ENCODE measurements at regions not wholly inside any gene's neighbourhood (a gene's known extent, or its start where the extent isn't known, plus 50 kb on each side); places are given as distances from the start of the nearest gene placed in this dataset.
A peak's percentile ranks its signal among the peaks of the same experiment; 100 is the strongest.

DNA sequence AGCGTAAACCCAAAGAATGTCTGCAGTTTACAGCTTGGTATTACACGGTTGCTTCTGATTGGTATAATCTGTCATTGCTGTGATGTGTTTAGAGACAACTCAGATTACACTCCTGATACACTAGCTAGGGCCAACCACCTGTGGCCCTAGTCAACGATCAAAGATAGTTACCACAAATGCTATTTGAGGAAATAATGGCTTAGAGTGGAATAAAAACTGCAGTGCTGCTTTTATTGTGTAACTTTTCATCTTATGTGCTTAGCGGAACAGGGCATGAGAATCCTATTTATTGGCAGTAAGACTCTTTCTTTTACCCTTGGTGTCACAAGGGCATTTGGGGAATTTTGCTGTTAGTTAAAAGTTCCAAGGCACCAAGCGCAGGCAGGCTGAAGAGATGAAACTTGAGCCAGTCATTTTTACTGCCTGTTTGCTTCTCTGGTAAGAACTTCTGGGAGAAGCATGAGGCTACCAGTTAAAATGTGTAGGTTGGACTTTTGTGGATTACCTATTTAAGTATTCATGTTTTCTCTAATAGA is 363.3 kb downstream of the KCNRG start:
- H3K36me3 Mint-ChIP-seq (ENCODE audit: low read depth), result peaks cover 9% of the 10 kb centered on the region
- H3K4me1 Mint-ChIP-seq, result peaks cover 9% of the 10 kb centered on the region
- peaks cover 11% of the 10 kb centered on the region for H3K27me3 Mint-ChIP-seq
- peaks cover 19% of the 10 kb centered on the region for H3K9me3 Mint-ChIP-seq (ENCODE audit: low read depth)
- no peak overlapping the region for H3K4me3 Mint-ChIP-seq
- intact Hi-C loops (cut with DNase I, micrococcal nuclease), result no loop called here
- no peak for DNase-seq
- ChIA-PET POLR2A (no interaction called here), CTCF (no interaction called here)
- ATAC-seq, result no peak
- no peak overlapping the region for H3K27ac Mint-ChIP-seq

DNA sequence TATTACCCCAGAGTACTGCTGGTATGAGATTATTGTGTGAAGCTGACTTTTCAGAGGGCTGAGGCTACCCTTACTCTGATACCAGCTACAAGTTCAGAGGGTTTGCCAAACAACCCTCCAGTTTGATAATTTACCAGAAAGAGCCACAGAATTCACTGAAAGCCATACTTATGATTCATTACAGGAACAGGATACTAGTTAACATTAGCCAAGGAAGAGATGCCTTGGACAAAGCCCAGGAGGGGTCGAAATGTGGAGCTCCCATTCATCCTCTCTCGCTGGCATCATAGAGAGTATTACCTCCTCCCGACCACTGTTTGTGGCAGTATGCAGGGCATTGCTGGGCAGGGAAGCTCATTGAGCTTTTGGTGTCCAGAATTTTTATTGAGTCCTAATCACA is 364.3 kb downstream of the KCNRG start:
- Mint-ChIP-seq H3K4me1 (peaks cover 9% of the 10 kb centered on the region), H3K36me3 (ENCODE audit: low read depth) (peaks cover 9% of the 10 kb centered on the region), H3K4me3 (no peak overlapping the region), H3K27me3 (peaks cover 11% of the 10 kb centered on the region), H3K27ac (no peak overlapping the region), H3K9me3 (ENCODE audit: low read depth) (peaks cover 19% of the 10 kb centered on the region)
- intact Hi-C loops (cut with DNase I, micrococcal nuclease), result no loop called here
- ChIA-PET CTCF (no interaction called here), POLR2A (no interaction called here)
- no peak for ATAC-seq
- no peak for DNase-seq

DNA sequence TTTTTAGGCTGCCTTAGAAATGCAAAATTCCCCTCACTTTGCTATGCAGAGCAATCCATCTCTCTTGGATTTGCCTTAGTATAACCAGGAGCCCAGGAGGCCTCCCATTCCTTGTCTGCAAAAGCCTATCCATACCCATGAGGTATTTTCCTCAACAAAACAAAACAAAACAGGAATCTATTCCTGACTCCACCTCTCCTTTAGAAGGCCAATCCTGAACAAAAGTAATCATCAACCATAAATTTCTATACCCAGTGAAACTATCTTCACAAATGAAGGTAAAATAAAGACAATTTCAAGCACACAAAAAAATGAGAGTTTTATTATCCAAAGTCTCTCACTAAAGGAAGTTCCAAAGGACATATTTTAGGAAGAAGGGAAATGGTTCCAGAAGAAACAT is 365.7 kb downstream of the KCNRG start:
- POLR2A ChIA-PET, result no interaction called here
- intact Hi-C loops (cut with DNase I, micrococcal nuclease), result no loop called here
- Mint-ChIP-seq H3K27ac (no peak overlapping the region), H3K27me3 (peaks cover 8% of the 10 kb centered on the region), H3K9me3 (ENCODE audit: low read depth) (peaks cover 19% of the 10 kb centered on the region), H3K36me3 (ENCODE audit: low read depth) (peaks cover 9% of the 10 kb centered on the region), H3K4me1 (peaks cover 7% of the 10 kb centered on the region), H3K4me3 (no peak overlapping the region)
- ATAC-seq (no peak), DNase-seq (no peak)
- CTCF ChIA-PET, result no interaction called here

DNA sequence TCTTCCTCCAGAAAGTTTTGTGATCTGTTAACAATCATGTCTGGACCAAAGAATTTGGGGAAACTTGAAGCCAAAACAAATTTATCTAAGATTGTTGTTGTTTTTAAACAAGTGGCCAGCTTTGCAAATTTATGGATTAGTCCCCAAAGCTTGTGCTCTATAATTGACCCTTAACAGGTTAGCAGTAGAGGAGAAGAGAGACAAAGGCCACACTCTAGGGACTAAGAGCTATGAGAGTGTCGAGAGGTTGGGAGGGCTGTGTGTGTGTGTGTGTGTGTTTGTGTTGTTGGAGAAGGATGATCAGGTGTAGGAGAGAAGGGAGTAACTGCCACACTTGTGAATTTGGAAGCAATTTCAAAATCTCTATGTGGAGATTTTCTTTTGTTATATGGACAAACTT is 367.3 kb downstream of the KCNRG start:
- ChIA-PET CTCF (no interaction called here), POLR2A (no interaction called here)
- peaks cover 5% of the 10 kb centered on the region for H3K4me1 Mint-ChIP-seq
- no peak for DNase-seq
- ATAC-seq, result no peak
- H3K36me3 Mint-ChIP-seq (ENCODE audit: low read depth), result peaks cover 9% of the 10 kb centered on the region
- peaks cover 19% of the 10 kb centered on the region for H3K9me3 Mint-ChIP-seq (ENCODE audit: low read depth)
- peaks cover 7% of the 10 kb centered on the region for H3K27me3 Mint-ChIP-seq
- intact Hi-C loops (cut with DNase I, micrococcal nuclease), result no loop called here
- no peak overlapping the region for H3K27ac Mint-ChIP-seq
- no peak overlapping the region for H3K4me3 Mint-ChIP-seq

DNA sequence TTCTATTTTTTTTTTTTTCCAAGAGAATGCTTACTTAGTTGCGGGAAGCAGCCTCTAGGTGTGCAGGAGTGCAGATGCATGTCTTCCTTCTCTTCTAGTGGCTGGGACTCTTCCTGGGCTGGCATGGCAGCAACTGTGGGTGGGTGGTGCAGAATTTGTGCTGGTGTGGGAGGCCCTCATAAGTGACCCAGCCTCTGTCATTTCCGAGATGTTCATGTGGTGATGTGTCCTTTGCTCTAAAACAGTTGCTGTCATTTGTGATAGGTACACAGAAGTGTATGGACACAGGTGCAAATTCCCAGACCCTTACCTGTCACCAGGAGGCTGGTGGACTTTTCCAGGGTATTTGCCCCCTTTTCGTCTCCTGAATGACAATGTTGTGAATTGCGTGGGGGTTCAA is 367.7 kb downstream of the KCNRG start:
- no peak for DNase-seq
- ChIA-PET CTCF (no interaction called here), POLR2A (no interaction called here)
- Mint-ChIP-seq H3K27me3 (peaks cover 7% of the 10 kb centered on the region), H3K27ac (no peak overlapping the region), H3K36me3 (ENCODE audit: low read depth) (peaks cover 9% of the 10 kb centered on the region), H3K4me1 (peaks cover 5% of the 10 kb centered on the region), H3K4me3 (no peak overlapping the region), H3K9me3 (ENCODE audit: low read depth) (peaks cover 19% of the 10 kb centered on the region)
- intact Hi-C loops (cut with DNase I, micrococcal nuclease), result no loop called here
- no peak for ATAC-seq

DNA sequence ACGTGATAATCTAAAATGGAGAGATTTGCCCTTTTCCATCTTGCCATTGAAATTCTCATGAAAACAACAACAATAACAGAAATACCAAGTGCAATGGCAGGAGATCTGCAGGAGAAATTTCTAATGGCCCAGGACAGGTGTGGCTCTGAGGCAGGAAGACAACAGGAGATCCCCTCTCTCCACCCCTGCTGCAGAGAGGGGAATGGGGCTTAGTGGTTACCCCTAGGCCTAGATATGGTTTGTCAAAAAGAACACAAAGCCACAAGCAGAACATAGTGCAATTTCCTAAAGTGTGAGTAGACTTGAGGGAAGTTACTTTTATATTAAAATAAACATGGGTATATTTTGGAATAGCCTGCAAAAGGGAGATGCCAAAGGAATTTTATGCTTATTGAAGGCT is 369.5 kb downstream of the KCNRG start:
- no peak for ATAC-seq
- Mint-ChIP-seq H3K27ac (no peak overlapping the region), H3K36me3 (ENCODE audit: low read depth) (peaks cover 9% of the 10 kb centered on the region), H3K4me1 (no peaks in the 10 kb centered on the region), H3K4me3 (no peak overlapping the region), H3K27me3 (peaks cover 7% of the 10 kb centered on the region), H3K9me3 (ENCODE audit: low read depth) (peaks cover 19% of the 10 kb centered on the region)
- CTCF ChIA-PET, result no interaction called here
- no peak for DNase-seq
- intact Hi-C loops (cut with DNase I, micrococcal nuclease), result loop anchor here in 1 of 2 experiments (5.0 kb wide), 1 partner anchor 418 kb away; no protein-coding TSS in a partner anchor
- POLR2A ChIA-PET, result no interaction called here

DNA sequence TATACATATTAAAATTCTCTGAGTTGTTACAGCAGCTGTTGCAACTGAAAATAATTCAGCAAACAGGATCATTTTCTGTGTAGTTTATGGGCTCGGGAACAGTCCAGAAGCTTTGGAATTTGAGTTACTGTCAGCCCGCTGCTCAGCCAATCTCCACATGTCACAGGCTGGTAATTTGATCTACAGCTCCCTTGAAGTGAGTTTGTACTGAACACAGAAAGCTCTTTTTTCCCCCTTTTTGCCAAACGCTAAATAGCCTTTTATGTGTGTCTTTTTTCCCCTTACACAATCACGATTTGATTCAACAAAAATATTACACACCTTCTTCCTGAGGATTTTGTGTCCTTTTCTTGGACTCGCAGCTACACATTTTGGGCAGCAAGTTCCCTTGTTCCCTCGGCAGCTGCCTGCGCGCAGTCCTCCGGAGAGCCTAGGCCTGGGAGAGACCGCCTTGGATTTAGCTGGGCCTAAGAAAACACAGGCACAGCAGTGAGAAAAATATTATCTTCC is 371.4 kb downstream of the KCNRG start:
- CTCF ChIA-PET, result interaction anchor here (0.8 to 1.1 kb wide), 3 partner anchors 133 to 372 kb away, joined by 3 to 4 read pairs (median 4); no protein-coding TSS in a partner anchor
- ATAC-seq (no peak), DNase-seq (no peak)
- intact Hi-C loops (cut with DNase I, micrococcal nuclease), result loop anchor here in 1 of 2 experiments (5.0 kb wide), 1 partner anchor 416 kb away; no protein-coding TSS in a partner anchor
- Mint-ChIP-seq H3K36me3 (ENCODE audit: low read depth) (no peaks in the 10 kb centered on the region), H3K4me1 (no peaks in the 10 kb centered on the region), H3K4me3 (no peak overlapping the region), H3K27ac (no peak overlapping the region), H3K27me3 (no peaks in the 10 kb centered on the region), H3K9me3 (ENCODE audit: low read depth) (peaks cover 4% of the 10 kb centered on the region)
- POLR2A ChIA-PET, result interaction anchor here (0.6 kb wide), 1 partner anchor 348 kb away, joined by 3 read pairs; no protein-coding TSS in a partner anchor

DNA sequence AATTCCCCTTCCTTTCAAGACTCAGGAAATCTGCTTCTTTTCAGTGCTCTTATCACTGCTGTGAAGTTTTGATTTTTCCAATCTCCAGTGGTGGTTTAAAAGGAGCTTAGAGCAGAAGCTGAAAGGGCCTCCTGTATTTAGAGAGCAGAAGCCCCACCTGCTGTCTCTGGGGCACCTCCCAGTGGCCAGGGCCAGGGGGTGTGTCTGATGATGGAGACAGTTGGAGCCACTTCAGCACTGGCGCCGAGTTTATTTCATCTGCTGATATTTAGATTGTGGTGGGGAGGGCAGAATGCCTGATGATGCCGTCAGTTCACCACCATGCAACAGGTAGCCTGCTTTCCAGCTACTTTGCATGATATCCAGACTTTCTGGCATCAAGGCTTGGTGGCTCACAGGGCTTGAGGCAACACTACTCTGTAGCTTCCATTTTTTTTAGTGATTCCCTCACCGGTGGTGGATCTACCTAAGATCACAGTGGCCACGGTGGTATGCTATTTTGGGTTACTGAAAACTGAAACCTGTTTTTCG is 371.9 kb downstream of the KCNRG start:
- DNase-seq, result peak; percentile 54
- no peaks in the 10 kb centered on the region for H3K27me3 Mint-ChIP-seq
- POLR2A ChIA-PET, result interaction anchor here (0.6 kb wide), 1 partner anchor 349 kb away, joined by 3 read pairs; no protein-coding TSS in a partner anchor
- no peak overlapping the region for H3K27ac Mint-ChIP-seq
- no peak overlapping the region for H3K4me3 Mint-ChIP-seq
- intact Hi-C loops (cut with DNase I, micrococcal nuclease), result loop anchor here in 1 of 2 experiments (5.0 kb wide), 1 partner anchor 415 kb away; no protein-coding TSS in a partner anchor
- H3K4me1 Mint-ChIP-seq, result no peaks in the 10 kb centered on the region
- peaks cover under 1% of the 10 kb centered on the region for H3K9me3 Mint-ChIP-seq (ENCODE audit: low read depth)
- ATAC-seq, result peak; percentile 74
- no peaks in the 10 kb centered on the region for H3K36me3 Mint-ChIP-seq (ENCODE audit: low read depth)
- CTCF ChIA-PET, result interaction anchor here (0.8 to 1.1 kb wide), 2 partner anchors 134 to 302 kb away, joined by 3 to 4 read pairs; no protein-coding TSS in a partner anchor

DNA sequence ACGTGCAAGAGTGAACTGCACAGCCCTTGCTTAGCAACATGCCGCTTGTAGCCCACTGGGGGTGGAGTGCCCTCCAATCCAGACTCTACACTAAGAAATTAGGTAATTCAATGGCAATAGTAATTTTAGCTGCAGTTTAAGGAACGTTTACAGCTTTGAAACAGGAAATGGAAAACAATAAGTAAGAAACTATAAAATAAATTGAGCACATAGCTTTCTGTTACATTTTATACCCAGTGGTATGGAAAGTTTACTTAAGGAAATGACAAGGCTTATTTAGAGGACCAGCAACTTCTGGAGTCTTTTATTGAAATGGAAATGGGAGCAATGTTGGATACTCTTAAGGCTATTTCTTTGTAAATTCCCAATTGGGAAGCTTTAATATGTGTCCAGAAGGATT is 373.2 kb downstream of the KCNRG start:
- CTCF ChIA-PET, result interaction anchor here (0.9 to 1.5 kb wide), 3 partner anchors 15 to 415 kb away, joined by 3 to 4 read pairs (median 3); no protein-coding TSS in a partner anchor
- H3K9me3 Mint-ChIP-seq (ENCODE audit: low read depth), result no peaks in the 10 kb centered on the region
- H3K27me3 Mint-ChIP-seq, result no peaks in the 10 kb centered on the region
- intact Hi-C loops (cut with DNase I, micrococcal nuclease), result loop anchor here in 1 of 2 experiments (5.0 kb wide), 1 partner anchor 414 kb away; no protein-coding TSS in a partner anchor
- ATAC-seq (no peak), DNase-seq (no peak)
- H3K4me3 Mint-ChIP-seq, result no peak overlapping the region
- no peaks in the 10 kb centered on the region for H3K36me3 Mint-ChIP-seq (ENCODE audit: low read depth)
- no peaks in the 10 kb centered on the region for H3K4me1 Mint-ChIP-seq
- no peak overlapping the region for H3K27ac Mint-ChIP-seq
- POLR2A ChIA-PET, result interaction anchor here (0.6 kb wide), 1 partner anchor 294 kb away, joined by 3 read pairs; no protein-coding TSS in a partner anchor

DNA sequence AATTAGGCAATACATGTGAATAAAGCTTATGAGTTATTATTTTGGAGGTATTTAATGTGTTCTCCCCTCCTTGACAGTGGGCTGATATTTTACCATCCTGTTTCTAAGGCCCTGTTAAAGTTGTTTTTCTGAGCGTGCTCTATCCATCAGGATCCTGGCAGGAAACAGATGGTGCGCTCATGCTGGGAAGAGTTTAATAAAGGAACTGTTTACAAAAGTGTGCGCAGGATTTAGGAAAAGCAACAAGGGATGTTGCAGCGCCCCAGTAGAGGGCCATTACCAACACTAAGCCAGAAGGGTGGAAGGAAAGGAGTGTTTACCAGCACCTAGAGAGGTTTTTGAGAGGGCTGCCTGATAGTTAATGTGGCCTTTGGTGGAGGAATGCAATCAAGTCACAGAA is 374.5 kb downstream of the KCNRG start:
- Mint-ChIP-seq H3K27ac (no peak overlapping the region), H3K4me3 (no peak overlapping the region), H3K4me1 (no peaks in the 10 kb centered on the region), H3K36me3 (ENCODE audit: low read depth) (no peaks in the 10 kb centered on the region), H3K9me3 (ENCODE audit: low read depth) (no peaks in the 10 kb centered on the region), H3K27me3 (no peaks in the 10 kb centered on the region)
- ATAC-seq (no peak), DNase-seq (no peak)
- ChIA-PET CTCF (no interaction called here), POLR2A (no interaction called here)
- intact Hi-C loops (cut with DNase I, micrococcal nuclease), result loop anchor here in 1 of 2 experiments (5.0 kb wide), 1 partner anchor 413 kb away; no protein-coding TSS in a partner anchor

DNA sequence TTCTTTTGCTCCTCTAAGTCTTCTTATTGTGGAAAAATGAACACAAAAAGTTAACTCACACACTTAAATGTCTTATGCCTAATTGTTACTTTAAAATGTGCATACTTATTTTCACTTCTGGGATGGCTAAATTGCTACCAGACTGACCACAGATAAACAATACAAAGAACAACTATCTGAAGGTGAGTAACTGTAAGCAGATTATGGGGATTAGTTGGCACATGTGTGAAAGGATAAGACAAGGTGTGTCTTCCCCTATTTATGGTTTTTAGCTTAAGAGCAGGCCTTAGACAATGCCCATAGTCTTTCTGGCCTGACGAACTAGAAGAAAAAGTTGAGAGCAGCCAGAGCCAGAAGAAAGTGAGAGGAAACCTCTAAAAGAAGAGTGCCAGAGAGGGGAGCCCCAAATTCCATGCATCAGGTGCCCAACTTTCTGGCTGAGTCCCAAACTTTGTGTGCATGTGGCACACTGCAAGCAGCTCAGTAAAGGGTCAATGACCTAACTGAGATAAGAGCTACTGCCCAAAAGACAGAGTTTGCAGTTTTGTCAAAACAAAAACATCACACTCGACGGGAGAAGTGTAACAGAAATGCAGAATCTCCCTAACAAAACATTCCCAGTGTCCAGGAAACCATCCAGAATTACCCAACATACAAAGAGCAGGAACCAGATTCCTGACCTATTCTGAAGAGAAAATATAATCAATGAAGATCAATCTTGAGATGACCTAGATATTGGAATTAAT is 375.4 kb downstream of the KCNRG start:
- Mint-ChIP-seq H3K4me3 (no peak overlapping the region), H3K9me3 (ENCODE audit: low read depth) (no peaks in the 10 kb centered on the region), H3K36me3 (ENCODE audit: low read depth) (no peaks in the 10 kb centered on the region), H3K4me1 (no peaks in the 10 kb centered on the region), H3K27me3 (no peaks in the 10 kb centered on the region), H3K27ac (no peak overlapping the region)
- POLR2A ChIA-PET, result no interaction called here
- DNase-seq, result no peak
- CTCF ChIA-PET, result no interaction called here
- ATAC-seq, result no peak
- intact Hi-C loops (cut with DNase I, micrococcal nuclease), result no loop called here

Data from activated CD4-positive, alpha-beta T cell treated with anti-CD3 and anti-CD28 coated beads for 36 hours (primary cell).